ENCODE measurements at regions not wholly inside any gene's neighbourhood (a gene's known extent, or its start where the extent isn't known, plus 50 kb on each side); places are given as distances from the start of the nearest gene placed in this dataset.

GRCh38 chr4:59039046-59039445 is 1928.9 kb upstream of the IGFBP7 start:
- no peak overlapping the region for H3K4me3 Mint-ChIP-seq (ENCODE audit: low read depth)
- H3K36me3 Mint-ChIP-seq (ENCODE audit: low read depth) = no peaks in the 10 kb centered on the region
- no peak overlapping the region for H3K27ac Mint-ChIP-seq
- H3K9me3 Mint-ChIP-seq = peaks cover 23% of the 10 kb centered on the region
- H3K27me3 Mint-ChIP-seq (ENCODE audit: low read depth) = no peaks in the 10 kb centered on the region
- intact Hi-C loops (cut with micrococcal nuclease) = no loop called here
- H3K4me1 Mint-ChIP-seq (ENCODE audit: low read depth) = no peaks in the 10 kb centered on the region
- no peak for DNase-seq (ENCODE audit: low spot score)

- no peaks in the 10 kb centered on the region for H3K4me1 Mint-ChIP-seq (ENCODE audit: low read depth)
- H3K27me3 Mint-ChIP-seq (ENCODE audit: low read depth) = no peaks in the 10 kb centered on the region
- H3K4me3 Mint-ChIP-seq (ENCODE audit: low read depth) = no peak overlapping the region
- H3K9me3 Mint-ChIP-seq = peaks cover 19% of the 10 kb centered on the region
- intact Hi-C loops (cut with micrococcal nuclease) = no loop called here
- no peaks in the 10 kb centered on the region for H3K36me3 Mint-ChIP-seq (ENCODE audit: low read depth)
- no peak for DNase-seq (ENCODE audit: low spot score)
- H3K27ac Mint-ChIP-seq = no peak overlapping the region
These were observed 1934.2 kb upstream of the IGFBP7 start for GRCh38 chr4:59044286-59044900.

GRCh38 chr4:59054086-59054485 is 1943.9 kb upstream of the IGFBP7 start:
- DNase-seq (ENCODE audit: low spot score) = no peak
- H3K27me3 Mint-ChIP-seq (ENCODE audit: low read depth) = no peaks in the 10 kb centered on the region
- H3K27ac Mint-ChIP-seq = no peak overlapping the region
- intact Hi-C loops (cut with micrococcal nuclease) = no loop called here
- peaks cover 23% of the 10 kb centered on the region for H3K9me3 Mint-ChIP-seq
- no peaks in the 10 kb centered on the region for H3K4me1 Mint-ChIP-seq (ENCODE audit: low read depth)
- no peak overlapping the region for H3K4me3 Mint-ChIP-seq (ENCODE audit: low read depth)
- H3K36me3 Mint-ChIP-seq (ENCODE audit: low read depth) = no peaks in the 10 kb centered on the region

GRCh38 chr4:59057804-59058203 is 1947.6 kb upstream of the IGFBP7 start:
- H3K9me3 Mint-ChIP-seq = peaks cover 22% of the 10 kb centered on the region
- no peak for DNase-seq (ENCODE audit: low spot score)
- intact Hi-C loops (cut with micrococcal nuclease) = no loop called here
- no peak overlapping the region for H3K4me3 Mint-ChIP-seq (ENCODE audit: low read depth)
- H3K27me3 Mint-ChIP-seq (ENCODE audit: low read depth) = no peaks in the 10 kb centered on the region
- no peaks in the 10 kb centered on the region for H3K36me3 Mint-ChIP-seq (ENCODE audit: low read depth)
- no peak overlapping the region for H3K27ac Mint-ChIP-seq
- no peaks in the 10 kb centered on the region for H3K4me1 Mint-ChIP-seq (ENCODE audit: low read depth)

GRCh38 chr4:59058543-59058942 is 1948.4 kb upstream of the IGFBP7 start:
- Mint-ChIP-seq H3K4me3 (ENCODE audit: low read depth) (no peak overlapping the region), H3K27ac (no peak overlapping the region), H3K36me3 (ENCODE audit: low read depth) (no peaks in the 10 kb centered on the region), H3K27me3 (ENCODE audit: low read depth) (no peaks in the 10 kb centered on the region), H3K9me3 (peaks cover 23% of the 10 kb centered on the region), H3K4me1 (ENCODE audit: low read depth) (no peaks in the 10 kb centered on the region)
- intact Hi-C loops (cut with micrococcal nuclease) = no loop called here
- no peak for DNase-seq (ENCODE audit: low spot score)

GRCh38 chr4:59060002-59060846 is 1950.0 kb upstream of the IGFBP7 start:
- no peaks in the 10 kb centered on the region for H3K27me3 Mint-ChIP-seq (ENCODE audit: low read depth)
- H3K9me3 Mint-ChIP-seq = peaks cover 37% of the 10 kb centered on the region
- no peak for DNase-seq (ENCODE audit: low spot score)
- H3K4me3 Mint-ChIP-seq (ENCODE audit: low read depth) = no peak overlapping the region
- no peaks in the 10 kb centered on the region for H3K4me1 Mint-ChIP-seq (ENCODE audit: low read depth)
- intact Hi-C loops (cut with micrococcal nuclease) = no loop called here
- H3K36me3 Mint-ChIP-seq (ENCODE audit: low read depth) = no peaks in the 10 kb centered on the region
- H3K27ac Mint-ChIP-seq = no peak overlapping the region

- DNase-seq (ENCODE audit: low spot score) = no peak
- intact Hi-C loops (cut with micrococcal nuclease) = no loop called here
- H3K4me3 Mint-ChIP-seq (ENCODE audit: low read depth) = no peak overlapping the region
- no peaks in the 10 kb centered on the region for H3K4me1 Mint-ChIP-seq (ENCODE audit: low read depth)
- H3K27me3 Mint-ChIP-seq (ENCODE audit: low read depth) = no peaks in the 10 kb centered on the region
- peaks cover 41% of the 10 kb centered on the region for H3K9me3 Mint-ChIP-seq
- no peak overlapping the region for H3K27ac Mint-ChIP-seq
- no peaks in the 10 kb centered on the region for H3K36me3 Mint-ChIP-seq (ENCODE audit: low read depth)
These were observed 1950.7 kb upstream of the IGFBP7 start for GRCh38 chr4:59060895-59061294.

GRCh38 chr4:59063015-59063720 is 1953.0 kb upstream of the IGFBP7 start:
- H3K27ac Mint-ChIP-seq = no peak overlapping the region

GRCh38 chr4:59068722-59069418 is 1958.7 kb upstream of the IGFBP7 start:
- H3K4me1 Mint-ChIP-seq (ENCODE audit: low read depth) = no peaks in the 10 kb centered on the region
- H3K36me3 Mint-ChIP-seq (ENCODE audit: low read depth) = no peaks in the 10 kb centered on the region
- H3K27ac Mint-ChIP-seq = no peak overlapping the region
- no peak overlapping the region for H3K4me3 Mint-ChIP-seq (ENCODE audit: low read depth)
- no peak for DNase-seq (ENCODE audit: low spot score)
- intact Hi-C loops (cut with micrococcal nuclease) = no loop called here
- no peaks in the 10 kb centered on the region for H3K27me3 Mint-ChIP-seq (ENCODE audit: low read depth)
- H3K9me3 Mint-ChIP-seq = peaks cover 40% of the 10 kb centered on the region

More at GRCh38 chr4:59063015-59063720, 1953.0 kb upstream of the IGFBP7 start:
- no peak for DNase-seq (ENCODE audit: low spot score)
- Mint-ChIP-seq H3K9me3 (peaks cover 46% of the 10 kb centered on the region), H3K27me3 (ENCODE audit: low read depth) (no peaks in the 10 kb centered on the region), H3K4me3 (ENCODE audit: low read depth) (no peak overlapping the region), H3K36me3 (ENCODE audit: low read depth) (no peaks in the 10 kb centered on the region), H3K4me1 (ENCODE audit: low read depth) (no peaks in the 10 kb centered on the region)
- intact Hi-C loops (cut with micrococcal nuclease) = no loop called here

GRCh38 chr4:59086410-59086809 is 1976.2 kb upstream of the IGFBP7 start:
- DNase-seq (ENCODE audit: low spot score) = no peak
- Mint-ChIP-seq H3K27me3 (ENCODE audit: low read depth) (no peaks in the 10 kb centered on the region), H3K4me3 (ENCODE audit: low read depth) (no peak overlapping the region), H3K9me3 (peaks cover 26% of the 10 kb centered on the region), H3K36me3 (ENCODE audit: low read depth) (no peaks in the 10 kb centered on the region), H3K4me1 (ENCODE audit: low read depth) (no peaks in the 10 kb centered on the region), H3K27ac (no peak overlapping the region)
- intact Hi-C loops (cut with micrococcal nuclease) = no loop called here

- no peak overlapping the region for H3K27ac Mint-ChIP-seq
- no peak for DNase-seq (ENCODE audit: low spot score)
- intact Hi-C loops (cut with micrococcal nuclease) = no loop called here
- no peaks in the 10 kb centered on the region for H3K36me3 Mint-ChIP-seq (ENCODE audit: low read depth)
- no peaks in the 10 kb centered on the region for H3K4me1 Mint-ChIP-seq (ENCODE audit: low read depth)
- no peak overlapping the region for H3K4me3 Mint-ChIP-seq (ENCODE audit: low read depth)
- H3K9me3 Mint-ChIP-seq = peaks cover 34% of the 10 kb centered on the region
- no peaks in the 10 kb centered on the region for H3K27me3 Mint-ChIP-seq (ENCODE audit: low read depth)
These were observed 1981.3 kb upstream of the IGFBP7 start for GRCh38 chr4:59091146-59092142.

- H3K4me3 Mint-ChIP-seq (ENCODE audit: low read depth) = no peak overlapping the region
- H3K9me3 Mint-ChIP-seq = peaks cover 38% of the 10 kb centered on the region
- H3K27ac Mint-ChIP-seq = no peak overlapping the region
These were observed 1984.3 kb upstream of the IGFBP7 start for GRCh38 chr4:59094505-59094904.

More at GRCh38 chr4:59094505-59094904, 1984.3 kb upstream of the IGFBP7 start:
- intact Hi-C loops (cut with micrococcal nuclease) = no loop called here
- Mint-ChIP-seq H3K4me1 (ENCODE audit: low read depth) (no peaks in the 10 kb centered on the region), H3K27me3 (ENCODE audit: low read depth) (no peaks in the 10 kb centered on the region), H3K36me3 (ENCODE audit: low read depth) (no peaks in the 10 kb centered on the region)
- DNase-seq (ENCODE audit: low spot score) = no peak

All from activated T-helper 2 cell treated with anti-CD3 and anti-CD28 coated beads, Interferon-gamma antibody, Interleukin-2, Interleukin-4, amounts not matched to agents 10 μg/mL and 5 μg/mL and 100 μg/mL, durations not matched to agents 14 hours and 24 hours and 36 hours (primary cell).